ENCODE measurements at regions not wholly inside any gene's neighbourhood (a gene's known extent, or its start where the extent isn't known, plus 50 kb on each side); places are given as distances from the start of the nearest gene placed in this dataset.

- DNase-seq (ENCODE audit: low read depth, low spot score), result no peak
Measured at GRCh38 chr16:79981814-79982213, 381.3 kb upstream of the MAF start.

- DNase-seq (ENCODE audit: low read depth, low spot score), result no peak
Measured at GRCh38 chr16:79980650-79981521, 380.3 kb upstream of the MAF start.

- DNase-seq (ENCODE audit: low read depth, low spot score), result no peak
Measured at GRCh38 chr16:79977940-79978836, 377.7 kb upstream of the MAF start.

GRCh38 chr16:79973320-79973719 is 372.8 kb upstream of the MAF start:
- no peak for DNase-seq (ENCODE audit: low read depth, low spot score)

GRCh38 chr16:79972053-79972704 is 371.6 kb upstream of the MAF start:
- no peak for DNase-seq (ENCODE audit: low read depth, low spot score)

GRCh38 chr16:79971237-79971572 is 370.7 kb upstream of the MAF start:
- DNase-seq (ENCODE audit: low read depth, low spot score), result no peak

- DNase-seq (ENCODE audit: low read depth, low spot score), result no peak
Measured at GRCh38 chr16:79970551-79971236, 370.2 kb upstream of the MAF start.

- DNase-seq (ENCODE audit: low read depth, low spot score), result no peak
Measured at GRCh38 chr16:79970087-79970486, 369.6 kb upstream of the MAF start.

- DNase-seq (ENCODE audit: low read depth, low spot score), result no peak
Measured at GRCh38 chr16:79969458-79969857, 368.9 kb upstream of the MAF start.

- DNase-seq (ENCODE audit: low read depth, low spot score), result no peak
Measured at GRCh38 chr16:79966226-79966625, 365.7 kb upstream of the MAF start.

- no peak for DNase-seq (ENCODE audit: low read depth, low spot score)
Measured at GRCh38 chr16:79965718-79966117, 365.2 kb upstream of the MAF start.

GRCh38 chr16:79964104-79964503 is 363.6 kb upstream of the MAF start:
- no peak for DNase-seq (ENCODE audit: low read depth, low spot score)

GRCh38 chr16:79962962-79963361 is 362.4 kb upstream of the MAF start:
- no peak for DNase-seq (ENCODE audit: low read depth, low spot score)

GRCh38 chr16:79959226-79959625 is 358.7 kb upstream of the MAF start:
- DNase-seq (ENCODE audit: low read depth, low spot score), result no peak

- no peak for DNase-seq (ENCODE audit: low read depth, low spot score)
Measured at GRCh38 chr16:79954921-79955705, 354.6 kb upstream of the MAF start.

- DNase-seq (ENCODE audit: low read depth, low spot score), result no peak
Measured at GRCh38 chr16:79950932-79951719, 350.6 kb upstream of the MAF start.

- DNase-seq (ENCODE audit: low read depth, low spot score), result no peak
Measured at GRCh38 chr16:79949417-79949816, 348.9 kb upstream of the MAF start.

- no peak for DNase-seq (ENCODE audit: low read depth, low spot score)
Measured at GRCh38 chr16:79947771-79948170, 347.2 kb upstream of the MAF start.

GRCh38 chr16:79946252-79946651 is 345.7 kb upstream of the MAF start:
- DNase-seq (ENCODE audit: low read depth, low spot score), result no peak

- DNase-seq (ENCODE audit: low read depth, low spot score), result no peak
Measured at GRCh38 chr16:79943736-79944135, 343.2 kb upstream of the MAF start.

Data from activated naive CD8-positive, alpha-beta T cell treated with anti-CD3 and anti-CD28 coated beads, Interleukin-2, amount 50 U/mL, for 16 hours (primary cell).